Activated CD4-positive, alpha-beta memory T cell treated with anti-CD3 and anti-CD28 coated beads for 36 hours (primary cell): ENCODE measurements at regions not wholly inside any gene's neighbourhood (a gene's known extent, or its start where the extent isn't known, plus 50 kb on each side); places are given as distances from the start of the nearest gene placed in this dataset.

ENCODE experiments used
- CTCF ChIA-PET: fragments of 350-600 bp; sonication (Branson Sonifier 250); formaldehyde crosslinking; loops from one replicate; lab custom pipeline; 2021; ENCODE audit warnings: antibody characterized with exemption, inconsistent platforms; lab: Charles Lee
- POLR2A ChIA-PET: fragments of 350-600 bp; sonication (Branson Sonifier 250); formaldehyde crosslinking; loops from one replicate; lab custom pipeline; 2021; ENCODE audit warnings: antibody characterized with exemption; lab: Charles Lee
- DNase-seq: peaks from one replicate; pipeline ENCODE4 v3.0.0-alpha.2; 2020
- H3K27ac Mint-ChIP-seq: one replicate; pipeline ENCODE4 v1.8.0; 2021; ENCODE audit warnings: mixed read lengths
- H3K27me3 Mint-ChIP-seq: one replicate; pipeline ENCODE4 v1.8.0; 2021; ENCODE audit warnings: mixed read lengths
- H3K36me3 Mint-ChIP-seq: one replicate; pipeline ENCODE4 v1.8.0; 2021; ENCODE audit warnings: mixed read lengths
- H3K4me1 Mint-ChIP-seq: one replicate; pipeline ENCODE4 v1.8.0; 2021; ENCODE audit warnings: low read depth, mixed read lengths
- H3K4me3 Mint-ChIP-seq: one replicate; pipeline ENCODE4 v1.8.0; 2021; ENCODE audit warnings: mild to moderate bottlenecking, mixed read lengths
- H3K9me3 Mint-ChIP-seq: one replicate; pipeline ENCODE4 v1.8.0; 2021; ENCODE audit warnings: mixed read lengths
- intact Hi-C: fragments of 100-400 bp; cut with micrococcal nuclease; formaldehyde crosslinking; loops from one replicate; pipeline ENCODE4 v1.15.1; 2023

GRCh38 chr2:239500574-239501550, 100.0 kb upstream of the HDAC4 start:
- Mint-ChIP-seq H3K27ac (no peak overlapping the region), H3K27me3 (peaks cover 2% of the 10 kb centered on the region), H3K4me3 (no peak overlapping the region), H3K4me1 (no peaks in the 10 kb centered on the region), H3K36me3 (peaks cover 1% of the 10 kb centered on the region), H3K9me3 (no peaks in the 10 kb centered on the region)
- POLR2A ChIA-PET, result no interaction called here
- no peak for DNase-seq
- CTCF ChIA-PET, result no interaction called here
- intact Hi-C loops, result no loop called here

- Mint-ChIP-seq H3K4me3 (no peak overlapping the region), H3K36me3 (peaks cover 1% of the 10 kb centered on the region), H3K4me1 (no peaks in the 10 kb centered on the region), H3K9me3 (no peaks in the 10 kb centered on the region), H3K27me3 (peaks cover 2% of the 10 kb centered on the region), H3K27ac (no peak overlapping the region)
- intact Hi-C loops, result no loop called here
- POLR2A ChIA-PET, result no interaction called here
- no peak for DNase-seq
- CTCF ChIA-PET, result interaction anchor here (0.6 kb wide), 1 partner anchor 41 kb away, joined by 3 read pairs; no protein-coding TSS in a partner anchor
Observed at GRCh38 chr2:239499726-239500573, 99.1 kb upstream of the HDAC4 start.

- ChIA-PET POLR2A (no interaction called here), CTCF (no interaction called here)
- H3K27me3 Mint-ChIP-seq, result peaks cover 2% of the 10 kb centered on the region
- H3K4me3 Mint-ChIP-seq, result no peak overlapping the region
- H3K9me3 Mint-ChIP-seq, result no peaks in the 10 kb centered on the region
- intact Hi-C loops, result no loop called here
- H3K4me1 Mint-ChIP-seq, result no peaks in the 10 kb centered on the region
- no peak for DNase-seq
- H3K27ac Mint-ChIP-seq, result no peak overlapping the region
- peaks cover 1% of the 10 kb centered on the region for H3K36me3 Mint-ChIP-seq
Observed at GRCh38 chr2:239498981-239499634, 98.3 kb upstream of the HDAC4 start.

- DNase-seq, result no peak
- peaks cover 1% of the 10 kb centered on the region for H3K36me3 Mint-ChIP-seq
- no peak overlapping the region for H3K27ac Mint-ChIP-seq
- ChIA-PET POLR2A (no interaction called here), CTCF (no interaction called here)
- peaks cover 2% of the 10 kb centered on the region for H3K27me3 Mint-ChIP-seq
- no peak overlapping the region for H3K4me3 Mint-ChIP-seq
- H3K9me3 Mint-ChIP-seq, result no peaks in the 10 kb centered on the region
- intact Hi-C loops, result no loop called here
- no peaks in the 10 kb centered on the region for H3K4me1 Mint-ChIP-seq
Observed at GRCh38 chr2:239498576-239498975, 97.8 kb upstream of the HDAC4 start.

- Mint-ChIP-seq H3K36me3 (peaks cover 1% of the 10 kb centered on the region), H3K9me3 (no peaks in the 10 kb centered on the region), H3K27me3 (peaks cover 2% of the 10 kb centered on the region), H3K4me1 (no peaks in the 10 kb centered on the region), H3K27ac (no peak overlapping the region), H3K4me3 (no peak overlapping the region)
- intact Hi-C loops, result no loop called here
- POLR2A ChIA-PET, result no interaction called here
- peak; percentile 18 for DNase-seq
- CTCF ChIA-PET, result no interaction called here
Observed at GRCh38 chr2:239496700-239497099, 95.9 kb upstream of the HDAC4 start.

GRCh38 chr2:239495791-239496233, 95.0 kb upstream of the HDAC4 start:
- H3K4me1 Mint-ChIP-seq, result no peaks in the 10 kb centered on the region
- no peak overlapping the region for H3K4me3 Mint-ChIP-seq
- H3K36me3 Mint-ChIP-seq, result peaks cover 1% of the 10 kb centered on the region
- DNase-seq, result no peak
- ChIA-PET CTCF (no interaction called here), POLR2A (no interaction called here)
- intact Hi-C loops, result no loop called here
- no peaks in the 10 kb centered on the region for H3K9me3 Mint-ChIP-seq
- no peak overlapping the region for H3K27ac Mint-ChIP-seq
- H3K27me3 Mint-ChIP-seq, result peaks cover 2% of the 10 kb centered on the region

GRCh38 chr2:239495175-239495574, 94.4 kb upstream of the HDAC4 start:
- Mint-ChIP-seq H3K27ac (no peak overlapping the region), H3K36me3 (peaks cover 1% of the 10 kb centered on the region), H3K9me3 (no peaks in the 10 kb centered on the region), H3K27me3 (peaks cover 2% of the 10 kb centered on the region), H3K4me3 (no peak overlapping the region), H3K4me1 (no peaks in the 10 kb centered on the region)
- DNase-seq, result no peak
- intact Hi-C loops, result no loop called here
- CTCF ChIA-PET, result no interaction called here
- POLR2A ChIA-PET, result no interaction called here

GRCh38 chr2:239494578-239494977, 93.8 kb upstream of the HDAC4 start:
- ChIA-PET CTCF (no interaction called here), POLR2A (no interaction called here)
- intact Hi-C loops, result no loop called here
- Mint-ChIP-seq H3K4me3 (no peak overlapping the region), H3K36me3 (peaks cover 1% of the 10 kb centered on the region), H3K4me1 (no peaks in the 10 kb centered on the region), H3K27me3 (peaks cover 2% of the 10 kb centered on the region), H3K27ac (no peak overlapping the region), H3K9me3 (no peaks in the 10 kb centered on the region)
- no peak for DNase-seq

- intact Hi-C loops, result no loop called here
- Mint-ChIP-seq H3K4me1 (no peaks in the 10 kb centered on the region), H3K4me3 (no peak overlapping the region), H3K9me3 (no peaks in the 10 kb centered on the region), H3K27me3 (peaks cover 2% of the 10 kb centered on the region), H3K27ac (no peak overlapping the region), H3K36me3 (no peaks in the 10 kb centered on the region)
- CTCF ChIA-PET, result no interaction called here
- no peak for DNase-seq
- POLR2A ChIA-PET, result no interaction called here
Observed at GRCh38 chr2:239489481-239489880, 88.7 kb upstream of the HDAC4 start.

- intact Hi-C loops, result no loop called here
- POLR2A ChIA-PET, result no interaction called here
- no peaks in the 10 kb centered on the region for H3K9me3 Mint-ChIP-seq
- no peak overlapping the region for H3K4me3 Mint-ChIP-seq
- H3K27me3 Mint-ChIP-seq, result peaks cover 2% of the 10 kb centered on the region
- no peak overlapping the region for H3K27ac Mint-ChIP-seq
- H3K36me3 Mint-ChIP-seq, result no peaks in the 10 kb centered on the region
- DNase-seq, result no peak
- CTCF ChIA-PET, result no interaction called here
- no peaks in the 10 kb centered on the region for H3K4me1 Mint-ChIP-seq
Observed at GRCh38 chr2:239488125-239488524, 87.3 kb upstream of the HDAC4 start.

- no peaks in the 10 kb centered on the region for H3K9me3 Mint-ChIP-seq
- H3K27ac Mint-ChIP-seq, result no peak overlapping the region
- no peak overlapping the region for H3K4me3 Mint-ChIP-seq
- H3K36me3 Mint-ChIP-seq, result no peaks in the 10 kb centered on the region
- DNase-seq, result no peak
- POLR2A ChIA-PET, result no interaction called here
- no peaks in the 10 kb centered on the region for H3K4me1 Mint-ChIP-seq
- H3K27me3 Mint-ChIP-seq, result peaks cover 2% of the 10 kb centered on the region
- CTCF ChIA-PET, result no interaction called here
- intact Hi-C loops, result no loop called here
Observed at GRCh38 chr2:239487272-239487671, 86.5 kb upstream of the HDAC4 start.

- ChIA-PET CTCF (no interaction called here), POLR2A (no interaction called here)
- Mint-ChIP-seq H3K27me3 (peaks cover 2% of the 10 kb centered on the region), H3K4me3 (no peak overlapping the region), H3K27ac (no peak overlapping the region), H3K36me3 (no peaks in the 10 kb centered on the region), H3K4me1 (no peaks in the 10 kb centered on the region), H3K9me3 (no peaks in the 10 kb centered on the region)
- intact Hi-C loops, result no loop called here
- DNase-seq, result no peak
Observed at GRCh38 chr2:239485622-239486021, 84.8 kb upstream of the HDAC4 start.
